ENCODE measurements at regions not wholly inside any gene's neighbourhood (a gene's known extent, or its start where the extent isn't known, plus 50 kb on each side); places are given as distances from the start of the nearest gene placed in this dataset.
"Not testable (repeated sequence)": the region's sequence is repeated elsewhere in the genome, so short reads cannot be mapped to it uniquely, and the experiment has no call there.

DNA sequence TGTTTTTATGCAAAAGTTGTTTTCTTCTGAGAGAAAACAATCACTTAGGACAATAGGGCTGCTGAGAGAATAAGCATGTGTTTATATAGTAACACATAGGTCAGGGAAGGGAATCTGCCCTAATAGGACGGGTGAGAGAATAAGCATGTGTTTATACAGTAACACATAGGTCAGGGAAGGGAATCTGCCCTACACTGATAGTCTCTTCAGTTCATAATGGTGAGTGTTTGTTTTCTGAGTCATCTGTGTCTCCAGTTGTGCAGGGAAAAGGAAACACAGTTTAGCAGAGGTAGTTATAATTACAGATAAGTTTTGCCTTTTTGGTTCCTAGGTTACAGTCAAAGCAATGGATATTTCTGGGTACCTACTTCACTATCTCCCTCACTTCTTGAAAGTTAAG is 252.3 kb upstream of the CA10 start:
- no peak overlapping the region for H3K27ac ChIP-seq (ENCODE audit: control insufficient read depth, insufficient read depth, low read length)
- no peaks in the 10 kb centered on the region for H3K9me1 ChIP-seq (ENCODE audit: control insufficient read depth, extremely low read depth, insufficient read depth, low read length)
- H3K9me3 ChIP-seq (ENCODE audit: control insufficient read depth, low read depth, low read length), result no peaks in the 10 kb centered on the region
- H3K9ac ChIP-seq (ENCODE audit: control insufficient read depth, extremely low read depth, insufficient read depth, low read length), result no peak overlapping the region
- H3K36me3 ChIP-seq (ENCODE audit: control insufficient read depth in 2 of 2, extremely low read depth in 1 of 2, insufficient read depth in 2 of 2, low read length in 2 of 2), result no peaks in the 10 kb centered on the region
- TF ChIP-seq, protein P1, sequence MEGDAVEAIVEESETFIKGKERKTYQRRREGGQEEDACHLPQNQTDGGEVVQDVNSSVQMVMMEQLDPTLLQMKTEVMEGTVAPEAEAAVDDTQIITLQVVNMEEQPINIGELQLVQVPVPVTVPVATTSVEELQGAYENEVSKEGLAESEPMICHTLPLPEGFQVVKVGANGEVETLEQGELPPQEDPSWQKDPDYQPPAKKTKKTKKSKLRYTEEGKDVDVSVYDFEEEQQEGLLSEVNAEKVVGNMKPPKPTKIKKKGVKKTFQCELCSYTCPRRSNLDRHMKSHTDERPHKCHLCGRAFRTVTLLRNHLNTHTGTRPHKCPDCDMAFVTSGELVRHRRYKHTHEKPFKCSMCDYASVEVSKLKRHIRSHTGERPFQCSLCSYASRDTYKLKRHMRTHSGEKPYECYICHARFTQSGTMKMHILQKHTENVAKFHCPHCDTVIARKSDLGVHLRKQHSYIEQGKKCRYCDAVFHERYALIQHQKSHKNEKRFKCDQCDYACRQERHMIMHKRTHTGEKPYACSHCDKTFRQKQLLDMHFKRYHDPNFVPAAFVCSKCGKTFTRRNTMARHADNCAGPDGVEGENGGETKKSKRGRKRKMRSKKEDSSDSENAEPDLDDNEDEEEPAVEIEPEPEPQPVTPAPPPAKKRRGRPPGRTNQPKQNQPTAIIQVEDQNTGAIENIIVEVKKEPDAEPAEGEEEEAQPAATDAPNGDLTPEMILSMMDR (optimal IDR thresholded peaks at IDR 0.05 in 1 of 3, IDR thresholded peaks at IDR 0.05 in 1 of 3, conservative IDR thresholded peaks at IDR 0.05 in 1 of 3; ENCODE audit: extremely low read depth in 1 of 3, insufficient read depth in 2 of 3, low read length in 3 of 3), result no peak
- no peak for TF ChIP-seq EZH2 (IDR thresholded peaks at IDR 0.05; ENCODE audit: low read length)
- H3K4me1 ChIP-seq (ENCODE audit: control insufficient read depth, extremely low read depth, insufficient read depth, low read length), result no peaks in the 10 kb centered on the region
- no peaks in the 10 kb centered on the region for H3K27me3 ChIP-seq (ENCODE audit: control insufficient read depth, extremely low read depth, insufficient read depth, low read length)
- no peak overlapping the region for H2AFZ ChIP-seq (ENCODE audit: control insufficient read depth, low read length)
- H3K4me2 ChIP-seq (ENCODE audit: control insufficient read depth, extremely low read depth, insufficient read depth, low read depth, low read length), result no peak overlapping the region
- no peaks in the 10 kb centered on the region for H4K20me1 ChIP-seq (ENCODE audit: control insufficient read depth, extremely low read depth, insufficient read depth, low read length)
- FAIRE-seq, result no peak
- dilution Hi-C loops (cut with MboI; ENCODE audit: extremely low pct_ligation_motif_present, low sequenced_read_pairs), result no loop called here
- H3K79me2 ChIP-seq (ENCODE audit: control insufficient read depth, insufficient read depth, low read length), result no peaks in the 10 kb centered on the region
- DNase-seq (ENCODE audit: low read depth, low spot score), result no peak
- no peak overlapping the region for H3K4me3 ChIP-seq (ENCODE audit: control insufficient read depth in 2 of 3, extremely low read depth in 1 of 3, insufficient read depth in 2 of 3, low read depth in 1 of 3, low read length in 3 of 3)

DNA sequence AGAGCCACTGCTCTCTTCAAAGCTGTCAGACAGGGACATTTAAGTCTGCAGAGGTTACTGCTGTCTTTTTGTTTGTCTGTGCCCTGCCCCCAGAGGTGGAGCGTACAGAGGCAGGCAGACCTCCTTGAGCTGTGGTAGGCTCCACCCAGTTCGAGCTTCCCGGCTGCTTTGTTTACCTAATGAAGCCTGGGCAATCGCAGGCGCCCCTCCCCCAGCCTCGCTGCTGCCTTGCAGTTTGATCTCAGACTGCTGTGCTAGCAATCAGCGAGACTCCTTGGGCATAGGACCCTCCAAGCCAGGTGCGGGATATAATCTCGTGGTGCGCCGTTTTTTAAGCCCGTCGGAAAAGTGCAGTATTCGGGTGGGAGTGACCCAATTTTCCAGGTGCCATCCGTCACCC is 250.7 kb upstream of the CA10 start:
- H3K4me2 ChIP-seq (ENCODE audit: control insufficient read depth, extremely low read depth, insufficient read depth, low read depth, low read length); H2AFZ ChIP-seq (ENCODE audit: control insufficient read depth, low read length); H3K27me3 ChIP-seq (ENCODE audit: control insufficient read depth, extremely low read depth, insufficient read depth, low read length); H3K9me3 ChIP-seq (ENCODE audit: control insufficient read depth, low read depth, low read length); H3K27ac ChIP-seq (ENCODE audit: control insufficient read depth, insufficient read depth, low read length); H3K79me2 ChIP-seq (ENCODE audit: control insufficient read depth, insufficient read depth, low read length); DNase-seq (ENCODE audit: low read depth, low spot score); H3K4me3 ChIP-seq (ENCODE audit: control insufficient read depth in 2 of 3, extremely low read depth in 1 of 3, insufficient read depth in 2 of 3, low read depth in 1 of 3, low read length in 3 of 3); H3K9me1 ChIP-seq (ENCODE audit: control insufficient read depth, extremely low read depth, insufficient read depth, low read length); dilution Hi-C loops (cut with MboI; ENCODE audit: extremely low pct_ligation_motif_present, low sequenced_read_pairs); H3K4me1 ChIP-seq (ENCODE audit: control insufficient read depth, extremely low read depth, insufficient read depth, low read length); FAIRE-seq; H4K20me1 ChIP-seq (ENCODE audit: control insufficient read depth, extremely low read depth, insufficient read depth, low read length); H3K9ac ChIP-seq (ENCODE audit: control insufficient read depth, extremely low read depth, insufficient read depth, low read length); H3K36me3 ChIP-seq (ENCODE audit: control insufficient read depth in 2 of 2, extremely low read depth in 1 of 2, insufficient read depth in 2 of 2, low read length in 2 of 2): not testable (repeated sequence)

GRCh38 chr17:52395308-52395707 is 236.8 kb upstream of the CA10 start:
- no peak overlapping the region for H2AFZ ChIP-seq (ENCODE audit: control insufficient read depth, low read length)
- DNase-seq (ENCODE audit: low read depth, low spot score) (no peak), FAIRE-seq (no peak)
- TF ChIP-seq, protein P1 (optimal IDR thresholded peaks at IDR 0.05 in 1 of 3, IDR thresholded peaks at IDR 0.05 in 1 of 3, conservative IDR thresholded peaks at IDR 0.05 in 1 of 3; ENCODE audit: extremely low read depth in 1 of 3, insufficient read depth in 2 of 3, low read length in 3 of 3), result no peak
- no peak for TF ChIP-seq EZH2 (IDR thresholded peaks at IDR 0.05; ENCODE audit: low read length)
- H3K4me3 ChIP-seq (ENCODE audit: control insufficient read depth in 2 of 3, extremely low read depth in 1 of 3, insufficient read depth in 2 of 3, low read depth in 1 of 3, low read length in 3 of 3), result no peak overlapping the region
- dilution Hi-C loops (cut with MboI; ENCODE audit: extremely low pct_ligation_motif_present, low sequenced_read_pairs), result no loop called here
- no peak overlapping the region for H3K27ac ChIP-seq (ENCODE audit: control insufficient read depth, insufficient read depth, low read length)
- H3K36me3 ChIP-seq (ENCODE audit: control insufficient read depth in 2 of 2, extremely low read depth in 1 of 2, insufficient read depth in 2 of 2, low read length in 2 of 2), result no peaks in the 10 kb centered on the region
- no peaks in the 10 kb centered on the region for H4K20me1 ChIP-seq (ENCODE audit: control insufficient read depth, extremely low read depth, insufficient read depth, low read length)
- no peak overlapping the region for H3K4me2 ChIP-seq (ENCODE audit: control insufficient read depth, extremely low read depth, insufficient read depth, low read depth, low read length)
- no peaks in the 10 kb centered on the region for H3K79me2 ChIP-seq (ENCODE audit: control insufficient read depth, insufficient read depth, low read length)
- H3K9me1 ChIP-seq (ENCODE audit: control insufficient read depth, extremely low read depth, insufficient read depth, low read length), result no peaks in the 10 kb centered on the region
- no peak overlapping the region for H3K9ac ChIP-seq (ENCODE audit: control insufficient read depth, extremely low read depth, insufficient read depth, low read length)
- no peaks in the 10 kb centered on the region for H3K9me3 ChIP-seq (ENCODE audit: control insufficient read depth, low read depth, low read length)
- no peaks in the 10 kb centered on the region for H3K27me3 ChIP-seq (ENCODE audit: control insufficient read depth, extremely low read depth, insufficient read depth, low read length)
- no peaks in the 10 kb centered on the region for H3K4me1 ChIP-seq (ENCODE audit: control insufficient read depth, extremely low read depth, insufficient read depth, low read length)
